SK-N-SH (cell line): ENCODE measurements at regions not wholly inside any gene's neighbourhood (a gene's known extent, or its start where the extent isn't known, plus 50 kb on each side); places are given as distances from the start of the nearest gene placed in this dataset.

ENCODE experiments used
- CTCF ChIA-PET: fragments of 300-600, 350-600 bp; formaldehyde crosslinking; extraction: SDS; loops from one replicate; lab custom pipeline; 2021; lab: Yijun Ruan, JAX
- POLR2A ChIA-PET: fragments of 350-600 bp; sonication (Branson Sonifier 250); formaldehyde crosslinking; extraction: SDS; loops from one replicate; lab custom pipeline; 2020; ENCODE audit warnings: antibody characterized with exemption, inconsistent platforms; lab: Yijun Ruan, JAX
- DNase-seq: peaks from one replicate; pipeline ENCODE4 v3.0.0; 2012
- H2AFZ ChIP-seq: fragments of 200-600 bp; sonication (generic); 2 replicates; pipeline ENCODE4 v1.8.1; 2016; ENCODE audit warnings: antibody characterized with exemption, mild to moderate bottlenecking, low read depth
- H3F3A ChIP-seq: fragments of 200-600 bp; sonication (generic); replicated peaks from 2 replicates; pipeline ENCODE3; 2016; ENCODE audit warnings: antibody characterized with exemption, mild to moderate bottlenecking; ENCODE audit not compliant: insufficient read depth
- H3K27ac ChIP-seq, 2 experiments: fragments of 200-500 bp in 1 of 2; fragments of 200-600 bp in 1 of 2; sonication (Bioruptor generic) in 1 of 2; sonication (generic), shearing (Covaris generic) in 1 of 2; 2 replicates each; pipeline versions ENCODE4 v1.5.1 to v1.6.1; 2014 to 2016; ENCODE audit warnings: low read depth in 2 of 2, inconsistent platforms in 1 of 2, low read length in 1 of 2, mild to moderate bottlenecking in 1 of 2, mixed read lengths in 1 of 2
- H3K27me3 ChIP-seq: fragments of 200-600 bp; sonication (generic), shearing (Covaris generic); 2 replicates; pipeline ENCODE4 v1.6.1; 2016; ENCODE audit warnings: mixed run types; ENCODE audit not compliant: insufficient read depth
- H3K36me3 ChIP-seq, 2 experiments: fragments of 200-500 bp in 1 of 2; fragments of 200-600 bp in 1 of 2; sonication (Bioruptor generic) in 1 of 2; sonication (generic) in 1 of 2; replicated peaks in 1 of 2; 2 replicates each; pipeline versions ENCODE3 to v1.5.1; 2014 to 2016; ENCODE audit warnings: low read length in 1 of 2, mild to moderate bottlenecking in 1 of 2; ENCODE audit not compliant: insufficient read depth in 2 of 2, control insufficient read depth in 1 of 2
- H3K4me1 ChIP-seq, 2 experiments: fragments of 200-500 bp in 1 of 2; fragments of 200-600 bp in 1 of 2; sonication (Bioruptor generic) in 1 of 2; sonication (generic), shearing (Covaris generic) in 1 of 2; 2 replicates each; pipeline versions ENCODE4 v1.5.1 to v1.6.1; 2014 to 2016; ENCODE audit warnings: low read depth in 1 of 2, low read length in 1 of 2, mixed run types in 1 of 2; ENCODE audit not compliant: insufficient read depth in 2 of 2, control insufficient read depth in 1 of 2
- H3K4me2 ChIP-seq: fragments of 200-600 bp; sonication (generic), shearing (Covaris generic); 2 replicates; pipeline ENCODE4 v1.6.1; 2017; ENCODE audit warnings: mixed run types
- H3K4me3 ChIP-seq, 2 experiments: fragments of 200-500 bp in 1 of 2; fragments of 200-600 bp in 1 of 2; sonication (Bioruptor generic) in 1 of 2; sonication (generic), shearing (Covaris generic) in 1 of 2; 2 replicates each; pipeline versions ENCODE4 v1.5.1 to v1.8.1; 2014 to 2016; ENCODE audit warnings: low read depth in 2 of 2, inconsistent platforms in 1 of 2, low read length in 1 of 2, mild to moderate bottlenecking in 1 of 2, mixed read lengths in 1 of 2, moderate library complexity in 1 of 2
- H3K79me2 ChIP-seq: fragments of 200-600 bp; sonication (generic); 2 replicates; pipeline ENCODE4 v1.8.1; 2017; ENCODE audit warnings: mild to moderate bottlenecking; ENCODE audit not compliant: insufficient read depth
- H3K9ac ChIP-seq: fragments of 200-600 bp; sonication (generic); 2 replicates; pipeline ENCODE4 v1.6.1; 2017; ENCODE audit warnings: mixed run types
- H3K9me2 ChIP-seq: fragments of 200-600 bp; sonication (generic); 2 replicates; pipeline ENCODE4 v1.6.1; 2017; ENCODE audit warnings: mixed run types
- H3K9me3 ChIP-seq: fragments of 200-600 bp; sonication (generic); 2 replicates; pipeline ENCODE4 v1.6.1; 2017; ENCODE audit warnings: mixed run types, mild to moderate bottlenecking, moderate library complexity
- H4K20me1 ChIP-seq: fragments of 200-600 bp; sonication (generic); 2 replicates; pipeline ENCODE4 v1.6.1; 2017; ENCODE audit warnings: mild to moderate bottlenecking, mixed run types; ENCODE audit not compliant: insufficient read depth
- CHD2 ChIP-seq: fragments of 150-350 bp; IDR thresholded peaks from 2 replicates; pipeline ENCODE4 v1.6.1; 2018; ENCODE audit warnings: low read length; ENCODE audit not compliant: partially characterized antibody
- EP300 ChIP-seq, 2 experiments: IDR thresholded peaks; 2 replicates each; pipeline versions ENCODE4 v1.4.0 to v1.6.1; 2012; ENCODE audit warnings: borderline replicate concordance in 1 of 2, low read depth in 1 of 2, low read length in 1 of 2
- EZH2phosphoT487 ChIP-seq: fragments of 200-600 bp; sonication (generic); IDR thresholded peaks from 2 replicates; pipeline ENCODE4 v1.6.1; 2017; ENCODE audit warnings: low read depth, mixed run types, mild to moderate bottlenecking, antibody characterized with exemption, moderate library complexity, borderline replicate concordance
- FOSL2 ChIP-seq: IDR thresholded peaks from 2 replicates; pipeline ENCODE4 v1.4.0; 2012; ENCODE audit warnings: low read depth, mild to moderate bottlenecking, moderate library complexity, borderline replicate concordance
- FOXJ3 ChIP-seq: sonication (generic); formaldehyde crosslinking; IDR thresholded peaks from 2 replicates; pipeline ENCODE4 v1.5.1; 2020; ENCODE audit warnings: mild to moderate bottlenecking, missing genetic modification reagents
- JUND ChIP-seq: IDR thresholded peaks from 2 replicates; pipeline ENCODE4 v1.4.0; 2012
- NFIC ChIP-seq: IDR thresholded peaks from 2 replicates; pipeline ENCODE4 v1.4.0; 2012; ENCODE audit warnings: borderline replicate concordance
- NRF1 ChIP-seq: IDR thresholded peaks from 2 replicates; pipeline ENCODE4 v1.6.1; 2012; ENCODE audit warnings: low read depth, mild to moderate bottlenecking, low read length
- RCOR1 ChIP-seq: fragments of 150-350 bp; IDR thresholded peaks from 2 replicates; pipeline ENCODE4 v1.6.1; 2017; ENCODE audit warnings: antibody characterized with exemption, low read length
- RXRA ChIP-seq: IDR thresholded peaks from 2 replicates; pipeline ENCODE4 v1.4.0; 2012; ENCODE audit warnings: low read depth, mild to moderate bottlenecking, borderline replicate concordance
- whole genome bisulfite sequencing: methylation state at CpG from one replicate; pipeline ENCODE4 v1.1.6; 2017; ENCODE audit warnings: low lambda C conversion rate; 5-methylcytosine and 5-hydroxymethylcytosine counted together
- TF ChIP-seq, protein P1 (sequence below): IDR thresholded peaks from 2 replicates; pipeline ENCODE4; 2012
- TF ChIP-seq, protein P2 (sequence below): fragments of 150-350 bp; IDR thresholded peaks from 2 replicates; pipeline ENCODE4 v1.6.1; 2017; ENCODE audit warnings: antibody characterized with exemption, low read length, low read depth, borderline replicate concordance
- TF ChIP-seq, protein P3 (sequence below): IDR thresholded peaks from 2 replicates; pipeline ENCODE4 v1.4.0; 2012; ENCODE audit warnings: low read depth, borderline replicate concordance
- TF ChIP-seq, protein P4 (sequence below): IDR thresholded peaks from 2 replicates; pipeline ENCODE4 v1.4.0; 2012; ENCODE audit warnings: low read depth, borderline replicate concordance

DNA sequence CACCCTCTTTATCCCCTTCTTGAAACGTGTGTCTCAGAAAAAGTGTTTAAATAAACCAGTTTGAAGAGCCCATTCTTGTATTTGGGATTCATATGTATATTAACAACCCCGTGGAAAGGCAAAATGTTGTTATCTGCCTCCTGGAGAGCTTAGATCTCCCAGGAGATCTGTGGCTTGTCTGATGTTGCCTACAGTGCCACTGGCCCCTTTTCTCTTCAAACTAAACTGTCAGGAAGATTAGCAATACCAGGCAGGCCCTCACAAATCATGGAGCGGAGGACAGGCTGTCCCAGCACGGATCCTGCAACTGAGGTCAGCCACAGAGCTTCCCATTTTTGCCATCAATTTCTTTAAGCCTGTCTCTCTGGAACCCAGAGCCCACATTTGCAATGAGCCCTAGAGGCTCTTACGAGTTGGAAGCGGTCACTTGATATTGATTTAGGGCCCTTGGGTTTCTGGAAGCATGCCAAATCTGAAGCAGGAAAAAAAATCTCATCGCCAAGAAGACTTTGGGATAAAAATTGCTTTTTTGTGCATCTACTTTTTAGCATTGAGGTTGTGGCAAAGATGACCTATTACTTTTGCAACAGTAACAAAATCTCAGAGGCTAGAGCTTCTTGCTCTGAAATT is 234.1 kb downstream of the OPA1 start:
- WGBS = 48% methylated on average over 7 of the region's 7 CpGs
- no peaks in the 10 kb centered on the region for H3K79me2 ChIP-seq
- ChIA-PET CTCF (no interaction called here), POLR2A (no interaction called here)
- no peak overlapping the region for H3K9ac ChIP-seq
- H3K27ac ChIP-seq = no peak overlapping the region
- H3K36me3 ChIP-seq = no peaks in the 10 kb centered on the region
- peaks cover 0 to 8% of the 10 kb centered on the region in 2 experiments; a peak in 2 of 4 replicates for H3K4me1 ChIP-seq
- DNase-seq = peak; percentile 19
- no peaks in the 10 kb centered on the region for H3K27me3 ChIP-seq
- no peak overlapping the region for H2AFZ ChIP-seq
- H3K9me3 ChIP-seq = no peaks in the 10 kb centered on the region
- no peak overlapping the region for H3K4me2 ChIP-seq
- H3K4me3 ChIP-seq = no peak overlapping the region
- H3F3A ChIP-seq = no peaks in the 10 kb centered on the region
- no peaks in the 10 kb centered on the region for H4K20me1 ChIP-seq
- TF ChIP-seq, protein P1, sequence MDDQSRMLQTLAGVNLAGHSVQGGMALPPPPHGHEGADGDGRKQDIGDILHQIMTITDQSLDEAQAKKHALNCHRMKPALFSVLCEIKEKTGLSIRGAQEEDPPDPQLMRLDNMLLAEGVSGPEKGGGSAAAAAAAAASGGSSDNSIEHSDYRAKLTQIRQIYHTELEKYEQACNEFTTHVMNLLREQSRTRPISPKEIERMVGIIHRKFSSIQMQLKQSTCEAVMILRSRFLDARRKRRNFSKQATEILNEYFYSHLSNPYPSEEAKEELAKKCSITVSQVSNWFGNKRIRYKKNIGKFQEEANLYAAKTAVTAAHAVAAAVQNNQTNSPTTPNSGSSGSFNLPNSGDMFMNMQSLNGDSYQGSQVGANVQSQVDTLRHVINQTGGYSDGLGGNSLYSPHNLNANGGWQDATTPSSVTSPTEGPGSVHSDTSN = no peak
- no peak for TF ChIP-seq NRF1
- no peak for TF ChIP-seq JUND
- TF ChIP-seq, protein P2, sequence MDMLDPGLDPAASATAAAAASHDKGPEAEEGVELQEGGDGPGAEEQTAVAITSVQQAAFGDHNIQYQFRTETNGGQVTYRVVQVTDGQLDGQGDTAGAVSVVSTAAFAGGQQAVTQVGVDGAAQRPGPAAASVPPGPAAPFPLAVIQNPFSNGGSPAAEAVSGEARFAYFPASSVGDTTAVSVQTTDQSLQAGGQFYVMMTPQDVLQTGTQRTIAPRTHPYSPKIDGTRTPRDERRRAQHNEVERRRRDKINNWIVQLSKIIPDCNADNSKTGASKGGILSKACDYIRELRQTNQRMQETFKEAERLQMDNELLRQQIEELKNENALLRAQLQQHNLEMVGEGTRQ = no peak
- TF ChIP-seq CHD2 = no peak
- no peak for TF ChIP-seq NFIC
- TF ChIP-seq FOSL2 = no peak
- TF ChIP-seq FOXJ3 (CRISPR knock-in tag) = no peak
- TF ChIP-seq RCOR1 = no peak
- no peak for TF ChIP-seq RXRA
- TF ChIP-seq, protein P3, sequence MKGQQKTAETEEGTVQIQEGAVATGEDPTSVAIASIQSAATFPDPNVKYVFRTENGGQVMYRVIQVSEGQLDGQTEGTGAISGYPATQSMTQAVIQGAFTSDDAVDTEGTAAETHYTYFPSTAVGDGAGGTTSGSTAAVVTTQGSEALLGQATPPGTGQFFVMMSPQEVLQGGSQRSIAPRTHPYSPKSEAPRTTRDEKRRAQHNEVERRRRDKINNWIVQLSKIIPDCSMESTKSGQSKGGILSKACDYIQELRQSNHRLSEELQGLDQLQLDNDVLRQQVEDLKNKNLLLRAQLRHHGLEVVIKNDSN = no peak
- TF ChIP-seq, protein P4, sequence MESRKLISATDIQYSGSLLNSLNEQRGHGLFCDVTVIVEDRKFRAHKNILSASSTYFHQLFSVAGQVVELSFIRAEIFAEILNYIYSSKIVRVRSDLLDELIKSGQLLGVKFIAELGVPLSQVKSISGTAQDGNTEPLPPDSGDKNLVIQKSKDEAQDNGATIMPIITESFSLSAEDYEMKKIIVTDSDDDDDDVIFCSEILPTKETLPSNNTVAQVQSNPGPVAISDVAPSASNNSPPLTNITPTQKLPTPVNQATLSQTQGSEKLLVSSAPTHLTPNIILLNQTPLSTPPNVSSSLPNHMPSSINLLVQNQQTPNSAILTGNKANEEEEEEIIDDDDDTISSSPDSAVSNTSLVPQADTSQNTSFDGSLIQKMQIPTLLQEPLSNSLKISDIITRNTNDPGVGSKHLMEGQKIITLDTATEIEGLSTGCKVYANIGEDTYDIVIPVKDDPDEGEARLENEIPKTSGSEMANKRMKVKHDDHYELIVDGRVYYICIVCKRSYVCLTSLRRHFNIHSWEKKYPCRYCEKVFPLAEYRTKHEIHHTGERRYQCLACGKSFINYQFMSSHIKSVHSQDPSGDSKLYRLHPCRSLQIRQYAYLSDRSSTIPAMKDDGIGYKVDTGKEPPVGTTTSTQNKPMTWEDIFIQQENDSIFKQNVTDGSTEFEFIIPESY = no peak
- no peak for TF ChIP-seq EP300 (IDR thresholded peaks at IDR 0.05; ENCODE audit: borderline replicate concordance in 1 of 2, low read depth in 1 of 2, low read length in 1 of 2)
- no peak for TF ChIP-seq EZH2phosphoT487
- H3K9me2 ChIP-seq = no peaks in the 10 kb centered on the region
